T1000 (cell line): ENCODE measurements at regions not wholly inside any gene's neighbourhood (a gene's known extent, or its start where the extent isn't known, plus 50 kb on each side); places are given as distances from the start of the nearest gene placed in this dataset.
A peak's percentile ranks its signal among the peaks of the same experiment; 100 is the strongest.
"Not testable (repeated sequence)": the region's sequence is repeated elsewhere in the genome, so short reads cannot be mapped to it uniquely, and the experiment has no call there.

Experiments
- DNase-seq: peaks from one replicate; lab custom pipeline; 2025; ENCODE audit warnings: mixed read lengths; lab: John Stamatoyannopoulos, UW

DNA sequence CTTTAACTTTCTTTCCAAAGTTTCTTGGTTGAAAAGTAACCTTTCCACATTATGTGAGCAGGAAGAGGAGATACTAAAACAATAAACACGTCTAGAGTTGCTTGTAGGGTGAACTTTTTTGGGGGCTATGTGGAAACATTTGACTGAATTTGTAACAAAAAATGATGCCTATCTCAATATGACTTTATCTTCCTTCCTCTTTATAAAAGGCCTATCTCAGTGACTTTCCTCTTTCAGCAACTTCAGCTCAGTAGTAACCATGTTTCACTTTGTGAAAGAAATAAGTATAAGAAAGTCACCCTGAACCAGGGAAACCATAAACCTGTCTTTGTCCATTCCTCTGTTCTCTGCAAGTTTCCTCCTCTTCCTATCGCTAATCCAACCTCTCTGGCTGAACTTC lies 124.7 kb upstream of the TMEM164 start:
- DNase-seq, result no peak

DNA sequence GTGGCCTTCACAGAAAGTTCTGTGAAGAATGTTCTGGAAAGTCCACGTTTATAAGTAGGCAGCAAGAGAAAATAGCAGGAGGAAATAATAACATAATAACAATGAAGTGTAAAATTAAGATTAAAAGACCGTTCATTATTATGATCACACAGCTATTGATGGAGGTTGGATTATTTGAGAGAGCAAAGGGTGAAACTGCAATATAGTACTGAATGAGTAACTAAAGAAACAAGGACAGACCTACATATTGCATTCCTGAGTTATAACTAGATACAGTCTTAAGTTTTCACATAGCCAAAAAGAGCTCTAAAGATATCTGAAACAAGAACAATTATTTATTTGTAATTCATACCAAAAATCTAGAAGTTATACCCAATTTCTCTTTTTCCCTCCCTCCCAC lies 122.9 kb upstream of the TMEM164 start:
- no peak for DNase-seq

DNA sequence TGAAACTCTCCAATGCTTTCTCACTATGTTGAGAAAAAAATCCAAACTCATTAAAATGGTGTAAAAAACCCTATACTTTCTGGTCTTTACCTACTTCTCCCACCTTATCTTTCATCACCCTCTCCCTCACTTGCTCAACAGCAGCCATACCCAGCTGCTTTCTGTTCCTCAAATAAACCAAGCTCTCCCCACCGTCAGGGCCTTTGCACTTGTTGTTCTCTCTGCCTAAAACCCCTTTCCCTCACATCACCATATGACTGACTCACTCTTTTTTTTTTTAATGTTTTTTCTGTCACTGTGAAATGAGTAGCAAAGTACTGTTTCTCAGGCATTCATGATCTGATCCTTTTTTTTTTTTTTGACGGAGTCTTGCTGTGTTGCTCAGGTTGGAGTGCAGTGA lies 122.3 kb upstream of the TMEM164 start:
- no peak for DNase-seq

DNA sequence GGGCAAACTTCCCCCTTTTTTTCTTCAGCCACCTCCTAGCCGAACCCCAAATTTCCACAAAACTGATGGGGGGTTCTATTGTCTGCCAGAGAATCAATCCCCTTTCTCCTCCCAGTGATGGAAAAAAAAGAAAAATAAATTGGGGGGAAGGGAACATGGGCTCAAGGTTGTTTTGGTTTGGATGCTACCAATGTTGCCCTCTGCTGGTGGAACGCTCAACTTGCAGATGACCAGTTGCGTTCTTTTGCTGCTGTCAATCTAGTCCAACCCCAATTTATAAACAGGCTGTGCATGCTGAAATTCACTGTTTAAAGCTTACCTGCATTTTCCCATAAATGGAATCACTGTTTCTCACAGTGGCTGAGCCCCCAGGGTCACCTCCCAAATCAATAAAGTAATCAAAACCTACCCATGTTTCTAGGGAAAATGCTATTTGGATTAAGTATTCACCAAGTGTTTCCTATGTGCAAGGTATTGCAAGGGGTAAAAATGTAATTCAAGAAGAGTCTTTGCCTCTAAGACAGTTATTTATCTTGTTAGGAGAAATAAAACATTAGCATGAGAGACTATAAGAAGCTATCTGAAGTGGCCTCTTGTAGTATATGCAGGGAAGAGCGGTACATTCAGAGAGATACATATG lies 116.7 kb upstream of the TMEM164 start:
- no peak for DNase-seq

DNA sequence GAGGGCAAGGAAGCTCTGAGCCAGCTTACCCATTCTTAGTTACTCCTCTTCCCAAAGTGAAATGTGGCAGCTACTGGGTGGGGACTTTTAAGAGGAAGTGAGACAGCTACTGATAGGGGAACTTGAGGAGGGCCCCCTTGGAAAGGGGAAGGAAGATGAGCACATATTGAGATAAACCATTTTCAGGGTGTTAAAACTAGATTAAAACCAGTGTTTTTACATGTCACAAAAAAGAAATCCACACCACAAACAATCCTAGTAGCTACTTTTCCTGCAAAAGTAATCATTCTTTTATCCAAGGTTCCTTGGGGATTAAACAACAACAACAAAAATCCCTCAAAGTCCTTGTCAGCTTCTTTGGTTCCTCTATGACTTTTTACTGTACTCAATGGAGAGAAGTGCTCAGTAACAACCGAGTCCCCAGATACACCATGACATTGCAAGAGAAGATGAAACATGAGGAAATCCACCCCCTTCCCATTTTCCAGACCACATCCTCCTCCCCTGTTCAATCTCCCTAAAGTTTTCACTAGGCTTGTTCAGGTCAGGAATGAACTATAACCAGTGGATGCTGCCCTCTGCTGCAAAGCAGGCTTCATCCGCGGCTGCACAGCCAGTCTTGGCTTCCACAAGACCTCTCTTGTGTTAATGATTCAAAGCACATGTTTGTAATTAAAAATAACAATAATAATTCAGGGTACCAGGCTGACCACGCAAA lies 113.5 kb upstream of the TMEM164 start:
- DNase-seq, result no peak

DNA sequence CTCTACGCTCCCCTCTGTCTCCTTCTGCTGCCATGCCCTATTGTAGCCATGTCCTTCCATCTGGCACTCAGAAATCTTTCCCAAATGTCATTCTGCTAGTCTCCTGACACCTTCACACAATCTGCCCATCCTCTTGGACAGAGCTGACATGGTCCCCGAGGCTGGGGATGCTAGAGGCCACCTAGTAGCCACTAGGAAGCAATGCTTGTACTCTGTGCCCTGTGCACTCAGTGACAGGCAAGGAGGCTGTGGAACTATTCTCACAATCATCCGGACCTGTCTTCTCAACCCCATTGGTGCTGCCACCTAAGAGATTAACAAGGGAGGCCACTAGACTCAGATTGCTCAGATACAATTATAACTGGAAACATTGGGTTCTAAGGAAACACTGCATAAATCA lies 112.6 kb upstream of the TMEM164 start:
- DNase-seq, result no peak

DNA sequence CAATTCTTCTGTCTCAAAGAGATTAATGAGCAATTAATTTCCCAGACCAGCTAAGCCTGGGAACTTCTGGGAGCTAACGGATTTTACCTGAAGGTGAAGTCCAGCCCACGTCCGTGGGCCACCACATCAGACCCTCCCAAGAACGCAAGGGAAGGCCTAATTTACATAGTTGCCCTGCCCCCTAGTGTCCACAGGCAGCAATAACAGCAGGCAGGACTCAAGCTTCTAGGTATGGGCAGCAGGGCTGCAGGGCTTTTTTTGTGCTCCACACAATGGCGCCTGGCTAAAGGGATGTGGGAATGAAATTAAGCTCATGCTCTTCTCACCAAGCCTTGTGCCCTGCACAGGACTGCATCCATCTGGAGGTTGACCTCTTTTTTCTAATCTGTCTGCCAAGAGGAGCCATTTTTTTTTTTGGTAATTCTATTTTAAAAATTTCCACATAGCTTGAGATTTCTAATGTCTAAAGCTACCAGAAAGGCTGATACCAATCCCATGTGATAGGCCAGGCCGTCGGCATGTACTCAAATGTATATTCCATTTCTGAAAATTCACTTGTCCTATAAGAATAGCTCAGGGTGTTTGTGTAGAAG lies 111.9 kb upstream of the TMEM164 start:
- peak; percentile 1 for DNase-seq

DNA sequence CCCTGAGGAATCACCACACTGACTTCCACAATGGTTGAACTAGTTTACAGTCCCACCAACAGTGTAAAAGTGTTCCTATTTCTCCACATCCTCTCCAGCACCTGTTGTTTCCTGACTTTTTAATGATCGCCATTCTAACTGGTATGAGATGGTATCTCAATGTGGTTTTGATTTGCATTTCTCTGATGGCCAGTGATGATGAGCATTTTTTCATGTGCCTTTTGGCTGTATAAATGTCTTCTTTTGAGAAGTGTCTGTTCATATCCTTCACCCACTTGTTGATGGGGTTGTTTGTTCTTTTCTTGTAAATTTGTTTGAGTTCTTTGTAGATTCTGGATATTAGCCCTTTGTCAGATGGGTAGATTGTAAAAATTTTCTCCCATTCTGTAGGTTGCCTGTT lies 106.9 kb upstream of the TMEM164 start:
- not testable (repeated sequence) for DNase-seq

DNA sequence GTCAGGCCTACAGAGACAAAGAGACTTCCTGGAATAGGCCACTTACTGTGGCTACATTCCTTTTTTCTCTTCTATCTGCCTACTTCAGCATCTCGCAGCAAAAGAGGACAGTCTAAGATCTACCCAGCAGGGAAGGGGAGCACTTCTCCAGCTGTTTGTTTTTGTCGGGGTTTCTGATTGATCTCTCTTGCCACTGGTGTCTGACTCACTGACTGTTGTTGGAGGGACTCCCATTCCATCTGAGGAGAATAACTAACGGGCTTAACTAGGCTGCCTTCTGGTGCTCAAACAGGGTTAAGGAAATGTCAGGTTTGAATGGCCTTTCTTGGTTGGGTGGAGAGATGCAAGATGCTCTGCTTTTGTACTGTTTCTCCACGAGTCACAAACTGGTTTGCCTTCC lies 100.2 kb upstream of the TMEM164 start:
- no peak for DNase-seq

DNA sequence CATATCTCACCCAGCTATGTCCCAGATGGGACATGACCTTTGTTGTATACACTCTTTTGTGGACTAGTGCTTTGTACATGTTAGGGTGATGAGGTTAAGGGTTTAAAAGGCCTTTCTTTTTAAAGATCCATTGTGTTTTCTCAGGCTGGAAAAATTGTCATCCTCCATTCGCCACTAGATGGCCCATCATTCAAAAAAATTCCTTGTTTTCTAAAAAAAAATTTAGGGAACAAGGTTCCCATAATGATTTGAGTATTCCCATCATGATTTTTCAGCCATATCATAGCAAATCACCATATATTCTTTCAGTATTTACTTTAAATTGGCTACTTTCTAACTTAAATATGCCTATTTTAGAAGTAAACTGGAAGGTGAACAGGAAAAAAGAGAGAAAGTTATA lies 91.9 kb upstream of the TMEM164 start:
- DNase-seq, result no peak

DNA sequence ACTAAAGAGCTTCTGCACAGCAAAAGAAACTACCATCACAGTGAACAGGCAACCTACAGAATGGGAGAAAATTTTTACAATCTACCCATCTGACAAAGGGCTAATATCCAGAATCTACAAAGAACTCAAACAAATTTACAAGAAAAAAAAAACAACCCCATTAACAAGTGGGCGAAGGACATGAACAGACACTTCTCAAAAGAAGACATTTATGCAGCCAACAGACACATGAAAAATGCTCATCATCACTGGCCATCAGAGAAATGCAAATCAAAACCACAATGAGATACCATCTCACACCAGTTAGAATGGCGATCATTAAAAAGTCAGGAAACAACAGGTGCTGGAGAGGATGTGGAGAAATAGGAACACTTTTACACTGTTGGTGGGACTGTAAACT lies 89.9 kb upstream of the TMEM164 start:
- DNase-seq, result not testable (repeated sequence)

DNA sequence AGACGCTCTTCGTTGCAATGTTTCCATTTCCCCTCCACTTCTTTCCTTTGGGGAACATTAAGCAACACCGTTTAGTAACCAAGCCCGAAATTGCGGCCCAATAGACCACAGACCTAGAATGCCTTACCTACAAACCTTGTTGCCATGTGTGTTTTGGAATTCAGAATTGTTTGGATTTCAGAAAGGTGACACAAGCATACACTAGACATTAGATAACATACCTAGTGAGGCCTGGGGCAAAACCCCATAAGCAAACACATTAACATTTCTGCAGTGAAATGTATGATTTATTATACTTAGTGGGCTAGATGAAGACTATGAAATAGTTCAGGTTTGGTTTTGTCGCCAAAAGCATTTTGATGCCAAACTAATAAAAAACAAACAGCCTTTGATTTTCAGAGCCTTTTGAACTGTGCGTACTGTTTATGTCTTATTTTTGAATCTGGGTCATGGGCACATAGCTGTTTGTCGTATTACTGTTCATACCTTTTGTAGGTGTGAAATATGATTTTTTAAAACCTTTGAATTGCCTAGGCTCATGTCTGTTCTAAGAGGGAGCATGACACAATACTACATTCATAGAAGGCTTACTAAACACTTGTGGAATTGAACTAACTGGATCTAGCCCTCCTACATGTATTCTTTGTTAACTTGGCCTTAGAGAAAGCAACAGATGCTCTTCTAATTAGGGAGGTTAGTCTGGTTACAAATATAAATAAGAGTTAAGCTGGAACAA lies 88.6 kb upstream of the TMEM164 start:
- no peak for DNase-seq

DNA sequence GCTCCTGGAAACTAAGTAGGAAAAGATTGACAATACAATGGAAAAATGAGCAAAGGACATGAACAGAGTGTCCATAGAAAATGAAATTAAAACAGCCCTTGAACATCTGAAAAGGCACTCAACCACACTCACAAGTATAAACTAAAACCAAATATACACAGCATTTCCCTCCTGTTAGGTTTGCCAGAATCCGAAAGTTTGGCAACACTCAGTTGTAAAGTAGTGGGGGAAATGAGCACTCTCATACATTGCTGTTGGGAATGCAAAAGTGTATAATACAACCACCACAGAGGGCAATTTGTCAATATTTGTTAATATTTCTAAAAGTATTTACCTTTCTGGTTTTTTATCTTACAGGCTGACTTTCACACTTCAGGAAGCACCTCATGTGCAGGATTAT lies 84.2 kb upstream of the TMEM164 start:
- no peak for DNase-seq

DNA sequence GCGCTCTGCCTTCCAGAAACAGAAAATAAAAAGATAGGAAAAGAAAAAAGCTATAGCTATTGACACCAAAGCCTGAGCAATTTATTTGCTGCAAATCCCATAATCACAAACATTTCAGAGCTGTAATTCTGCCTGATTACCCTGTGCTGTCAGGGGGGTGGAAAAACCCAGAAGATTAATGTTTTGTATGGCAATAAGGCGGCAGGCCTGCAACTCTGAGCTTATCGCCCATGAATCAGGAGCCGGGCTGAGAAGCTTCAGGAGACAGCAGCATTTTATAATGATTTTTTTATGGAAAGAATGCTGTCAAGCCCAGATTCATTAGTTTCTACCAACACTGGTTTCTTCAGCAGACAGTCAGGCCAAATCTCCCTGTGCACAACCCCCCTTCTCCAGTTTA lies 82.6 kb upstream of the TMEM164 start:
- DNase-seq, result no peak

DNA sequence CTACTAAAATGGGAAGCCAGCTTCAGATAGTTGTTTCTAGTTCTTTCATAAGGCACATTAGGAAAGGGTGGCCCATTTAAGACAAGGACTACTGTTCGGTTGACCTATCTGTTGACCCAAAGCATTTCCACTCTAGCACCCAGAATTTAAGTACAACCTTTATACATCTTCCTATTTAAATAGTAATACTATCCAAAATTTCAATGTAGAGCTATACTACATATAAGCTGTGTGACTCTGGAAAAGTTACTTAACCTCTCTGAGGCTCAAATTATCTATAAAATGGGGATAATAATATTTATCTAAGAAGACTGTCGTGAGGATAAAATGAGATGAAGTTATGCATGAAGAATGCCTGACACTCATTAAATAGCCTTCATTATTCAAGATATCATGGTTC lies 82.0 kb upstream of the TMEM164 start:
- no peak for DNase-seq

DNA sequence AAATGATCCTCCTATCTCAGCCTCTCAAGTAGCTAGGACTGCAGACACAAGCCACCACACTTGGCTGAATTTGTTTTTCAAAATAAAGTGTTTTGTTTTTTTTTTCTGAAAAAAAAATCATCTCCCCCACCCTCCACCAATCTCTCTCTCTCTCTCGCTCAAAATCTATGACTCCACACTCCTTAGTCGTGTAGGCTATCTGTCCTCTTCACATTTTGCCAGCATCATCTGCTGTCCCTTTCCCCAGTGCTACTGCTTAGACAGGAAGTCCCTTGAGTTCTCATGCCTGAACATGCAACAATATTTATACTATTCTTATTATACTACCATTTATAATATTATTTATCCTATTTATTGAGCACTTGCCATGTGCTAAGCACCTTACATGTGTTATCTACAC lies 80.7 kb upstream of the TMEM164 start:
- no peak for DNase-seq

DNA sequence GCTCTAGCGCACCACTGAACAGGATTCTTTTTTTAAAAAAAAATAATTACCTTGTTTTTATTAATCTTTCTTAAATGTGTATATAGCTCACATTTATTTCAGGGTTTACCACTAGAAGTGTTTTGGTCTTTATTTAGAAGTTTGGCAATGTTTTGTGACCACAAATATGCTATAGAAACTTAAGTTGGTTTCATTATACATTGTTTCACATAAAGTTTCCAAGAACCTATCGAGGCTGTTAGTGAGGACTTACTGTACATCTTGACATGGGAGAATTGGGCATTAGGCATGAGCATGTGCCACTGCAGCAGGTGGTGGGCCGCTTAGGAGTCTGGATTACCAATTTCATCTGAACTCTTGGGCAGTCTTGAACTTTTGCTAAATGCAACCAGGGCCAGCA lies 77.9 kb upstream of the TMEM164 start:
- not testable (repeated sequence) for DNase-seq

DNA sequence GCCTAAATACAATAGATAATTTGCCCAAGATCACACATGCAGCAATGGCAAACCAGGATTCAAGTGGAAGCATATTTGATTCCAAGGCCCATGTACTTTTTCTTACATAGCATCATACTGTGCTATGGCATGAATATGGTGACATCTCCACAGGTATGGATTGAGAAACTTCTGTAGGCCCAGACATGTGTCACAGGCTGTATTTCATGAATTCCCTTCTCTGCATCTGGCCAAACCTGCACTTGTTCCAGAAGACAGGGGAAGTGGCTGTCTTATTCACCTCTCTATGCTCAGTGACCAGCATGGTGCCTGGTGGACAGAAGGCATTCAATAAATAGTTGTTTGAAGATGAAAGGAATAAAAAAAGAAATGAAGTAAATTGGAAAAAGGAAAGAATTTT lies 77.3 kb upstream of the TMEM164 start:
- no peak for DNase-seq

DNA sequence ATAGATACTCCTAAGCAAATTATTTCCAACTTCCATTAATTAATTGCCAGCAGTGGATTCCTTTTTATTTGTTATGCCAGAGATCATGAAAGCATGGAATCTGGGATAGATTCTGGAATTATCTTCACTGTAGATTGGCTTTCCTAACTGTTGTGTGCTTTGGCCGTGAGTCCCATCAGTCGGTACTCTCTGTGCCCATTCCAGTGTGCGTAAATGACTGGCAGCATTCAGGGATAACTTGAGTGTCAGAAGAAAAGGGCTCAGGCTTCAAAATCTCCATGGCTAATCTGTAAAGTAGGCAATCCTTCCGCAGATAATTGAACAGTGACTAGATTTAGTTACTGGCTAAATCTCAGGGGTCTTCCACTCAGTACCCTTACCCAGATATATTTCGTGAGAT lies 76.8 kb upstream of the TMEM164 start:
- DNase-seq, result no peak

DNA sequence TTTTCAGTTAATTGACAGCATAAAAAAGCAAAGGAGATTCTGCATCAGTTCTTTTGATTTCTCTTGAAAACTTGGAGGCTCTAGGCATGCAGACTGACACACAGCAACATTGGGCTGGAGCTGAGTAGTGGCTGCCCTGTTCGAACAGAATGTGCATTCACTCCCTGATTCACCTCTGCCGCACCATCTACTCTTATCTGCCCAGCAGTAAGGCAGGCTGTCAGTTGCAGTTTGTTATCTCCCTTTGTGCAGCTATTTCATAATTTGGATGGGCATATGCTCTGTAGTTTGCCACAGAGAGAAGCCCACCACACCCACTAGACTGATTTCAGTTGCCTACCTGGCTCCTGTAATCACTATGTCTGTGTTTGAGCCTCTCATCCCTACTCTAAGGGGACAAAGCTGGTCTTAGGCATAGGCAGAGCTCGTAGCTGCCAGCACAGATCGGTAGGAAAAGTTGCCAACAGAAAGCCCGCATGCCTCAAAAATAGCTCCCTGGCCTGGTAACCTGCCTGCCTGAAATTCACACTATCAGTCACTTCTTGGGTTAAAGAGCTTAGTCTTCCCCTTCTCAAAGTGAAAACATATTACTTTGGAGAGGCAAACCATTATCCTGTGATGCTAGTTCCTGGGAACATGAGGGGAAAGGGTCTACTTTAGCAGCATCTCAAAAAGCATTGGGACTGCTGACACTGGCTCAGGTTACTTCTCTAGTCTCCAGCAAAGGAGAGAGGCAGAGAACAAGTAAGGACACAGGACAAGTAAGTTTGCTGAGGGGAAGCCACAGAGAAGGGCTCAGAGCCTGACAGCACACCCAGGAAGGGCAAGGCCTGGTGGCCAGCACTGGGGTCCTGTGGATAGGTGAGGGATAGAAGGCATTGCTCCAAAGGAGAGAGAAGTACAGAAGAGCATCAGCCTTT lies 75.9 kb upstream of the TMEM164 start:
- no peak for DNase-seq

DNA sequence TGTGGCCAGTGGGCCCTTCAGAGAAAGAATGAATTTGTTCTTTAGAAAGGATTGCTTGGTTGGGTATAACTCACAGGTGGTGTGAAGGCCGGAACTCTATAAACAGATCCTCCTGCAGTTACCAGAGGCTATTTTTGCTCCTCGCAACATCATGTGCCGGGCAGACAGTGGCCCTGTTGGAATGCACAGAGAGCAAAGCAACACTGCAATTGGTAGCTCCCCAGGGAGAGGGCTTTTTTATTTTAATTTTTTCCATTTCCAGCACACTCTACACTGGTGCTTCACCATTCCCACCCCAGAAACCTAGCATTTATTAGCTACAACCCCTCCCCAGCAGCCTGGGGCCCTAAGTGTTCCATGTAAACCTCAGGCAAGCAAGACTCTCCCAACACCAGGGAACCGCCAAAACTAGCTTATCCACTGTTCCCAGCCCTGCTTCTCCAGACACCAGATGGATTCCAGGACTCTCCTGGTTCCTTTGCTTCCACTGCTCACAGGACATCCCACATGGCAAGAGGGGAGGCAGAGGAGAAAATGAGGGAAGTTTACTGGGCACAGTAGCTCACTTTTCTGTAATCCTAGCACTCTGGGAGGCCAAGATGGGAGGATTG lies 75.1 kb upstream of the TMEM164 start:
- no peak for DNase-seq
